CD4-positive, alpha-beta memory T cell (primary cell): ENCODE measurements at regions not wholly inside any gene's neighbourhood (a gene's known extent, or its start where the extent isn't known, plus 50 kb on each side); places are given as distances from the start of the nearest gene placed in this dataset.

Source experiments
- CTCF ChIA-PET: fragments of 350-600 bp; sonication (Branson Sonifier 250); formaldehyde crosslinking; loops from one replicate; lab custom pipeline; 2021; ENCODE audit warnings: inconsistent platforms; ENCODE audit not compliant: partially characterized antibody; lab: Charles Lee
- POLR2A ChIA-PET: fragments of 350-600 bp; sonication (Branson Sonifier 250); formaldehyde crosslinking; loops from one replicate; lab custom pipeline; 2021; ENCODE audit not compliant: partially characterized antibody; lab: Charles Lee
- DNase-seq, 5 donors: peaks; one replicate each; pipeline versions ENCODE4 v3.0.0 to v3.0.0-alpha.2; 2020 to 2022; ENCODE audit warnings: mixed read lengths in 1 of 5
- H3K27ac ChIP-seq: one replicate; pipeline ENCODE4 v1.7.0; 2013; ENCODE audit warnings: low read depth, low read length
- H3K27me3 ChIP-seq: 2 replicates; pipeline ENCODE4 v1.7.0; 2013; ENCODE audit warnings: mild to moderate bottlenecking, low read length, moderate library complexity; ENCODE audit not compliant: insufficient read depth
- H3K36me3 ChIP-seq: 2 replicates; pipeline ENCODE4 v1.7.0; 2013; ENCODE audit warnings: mild to moderate bottlenecking, low read length, moderate library complexity; ENCODE audit not compliant: insufficient read depth
- H3K4me1 ChIP-seq: 2 replicates; pipeline ENCODE4 v1.7.0; 2013; ENCODE audit warnings: mild to moderate bottlenecking, low read length, moderate library complexity; ENCODE audit not compliant: insufficient read depth
- H3K4me3 ChIP-seq, 2 donors: one replicate each; pipeline ENCODE4 v1.7.0; 2013; ENCODE audit warnings: low read length in 2 of 2, mild to moderate bottlenecking in 1 of 2
- H3K9me3 ChIP-seq, 2 donors: one replicate each; pipeline ENCODE4 v1.7.0; 2013; ENCODE audit warnings: low read length in 2 of 2, control low read depth in 1 of 2; ENCODE audit not compliant: control insufficient read depth in 1 of 2
- H3K27ac Mint-ChIP-seq, 7 donors: one replicate each; pipeline ENCODE4 v1.8.0; 2020 to 2021; ENCODE audit warnings: mixed read lengths in 7 of 7, mild to moderate bottlenecking in 6 of 7, inconsistent platforms in 3 of 7, moderate library complexity in 3 of 7
- H3K27me3 Mint-ChIP-seq, 2 donors: one replicate each; pipeline ENCODE4 v1.8.0; 2020 to 2021; ENCODE audit warnings: mixed read lengths in 2 of 2
- H3K36me3 Mint-ChIP-seq, 2 donors: one replicate each; pipeline ENCODE4 v1.8.0; 2020 to 2021; ENCODE audit warnings: mixed read lengths in 2 of 2, inconsistent platforms in 1 of 2, mild to moderate bottlenecking in 1 of 2
- H3K4me1 Mint-ChIP-seq, 4 donors: one replicate each; pipeline ENCODE4 v1.8.0; 2020 to 2021; ENCODE audit warnings: mixed read lengths in 4 of 4, mild to moderate bottlenecking in 1 of 4
- H3K4me3 Mint-ChIP-seq, 8 donors: one replicate each; pipeline ENCODE4 v1.8.0; 2020 to 2021; ENCODE audit warnings: mixed read lengths in 8 of 8, mild to moderate bottlenecking in 7 of 8, moderate library complexity in 6 of 8, inconsistent platforms in 3 of 8
- H3K9me3 Mint-ChIP-seq, 8 donors: one replicate each; pipeline ENCODE4 v1.8.0; 2020 to 2021; ENCODE audit warnings: mixed read lengths in 8 of 8, mild to moderate bottlenecking in 5 of 8, inconsistent platforms in 3 of 8, moderate library complexity in 1 of 8
- intact Hi-C: fragments of 100-400 bp; cut with micrococcal nuclease; formaldehyde crosslinking; loops from one replicate; pipeline ENCODE4 v1.15.1; 2023

- no peak overlapping the region for H3K4me3 ChIP-seq
Measured at GRCh38 chr10:6973899-6974298, 393.8 kb upstream of the PRKCQ start.

DNA sequence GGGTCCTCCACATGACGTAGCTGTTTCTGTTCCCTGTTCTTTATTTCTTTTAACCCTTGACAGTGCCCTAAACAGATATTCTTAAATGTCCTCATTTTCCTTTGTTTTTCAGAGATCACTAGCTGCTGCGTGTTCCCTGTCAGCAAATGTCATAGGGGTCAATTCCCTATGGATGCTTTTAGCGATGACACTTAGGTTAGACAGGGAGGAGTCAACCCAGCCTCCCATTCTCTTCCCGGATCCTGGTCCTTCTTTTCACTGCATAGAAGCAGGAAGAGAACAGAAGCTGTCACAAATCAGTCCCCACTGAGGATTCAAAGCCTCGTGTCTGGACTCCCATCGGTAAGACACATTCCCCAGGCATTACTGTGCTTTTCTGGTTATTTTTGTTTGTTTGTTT lies 392.1 kb upstream of the PRKCQ start:
- DNase-seq, result no peak
- CTCF ChIA-PET, result no interaction called here
- Mint-ChIP-seq H3K9me3 (peaks cover 0 to 3% (median 0%) of the 10 kb centered on the region in 8 donors), H3K4me1 (peaks cover 9 to 15% (median 10%) of the 10 kb centered on the region in 4 donors), H3K4me3 (no peak overlapping the region), H3K27me3 (no peaks in the 10 kb centered on the region), H3K27ac (no peak overlapping the region), H3K36me3 (no peaks in the 10 kb centered on the region)
- H3K4me1 ChIP-seq, result peaks cover 11% of the 10 kb centered on the region
- intact Hi-C loops, result no loop called here
- H3K9me3 ChIP-seq, result no peaks in the 10 kb centered on the region
- POLR2A ChIA-PET, result no interaction called here
- H3K27me3 ChIP-seq, result no peaks in the 10 kb centered on the region
- H3K36me3 ChIP-seq, result no peaks in the 10 kb centered on the region
- no peak overlapping the region for H3K4me3 ChIP-seq
- H3K27ac ChIP-seq, result no peak overlapping the region

More at GRCh38 chr10:6973899-6974298, 393.8 kb upstream of the PRKCQ start:
- Mint-ChIP-seq H3K9me3 (peaks cover 0 to 3% (median 0%) of the 10 kb centered on the region in 8 donors), H3K36me3 (no peaks in the 10 kb centered on the region), H3K4me3 (peak overlapping the region in 4 of 8 donors; percentile 35 to 60 (median 54)), H3K27me3 (peaks cover 0 to 2% of the 10 kb centered on the region in 2 donors), H3K27ac (peak overlapping the region in 4 of 7 donors; percentile 28 to 61 (median 52)), H3K4me1 (peaks cover 9 to 15% (median 10%) of the 10 kb centered on the region in 4 donors)
- peak; percentile 30 to 46 (median 32) for DNase-seq
- ChIA-PET POLR2A (no interaction called here), CTCF (no interaction called here)
- H3K4me1 ChIP-seq, result peaks cover 11% of the 10 kb centered on the region
- H3K36me3 ChIP-seq, result no peaks in the 10 kb centered on the region
- no peaks in the 10 kb centered on the region for H3K9me3 ChIP-seq
- no peak overlapping the region for H3K27ac ChIP-seq
- H3K27me3 ChIP-seq, result no peaks in the 10 kb centered on the region
- intact Hi-C loops, result no loop called here

DNA sequence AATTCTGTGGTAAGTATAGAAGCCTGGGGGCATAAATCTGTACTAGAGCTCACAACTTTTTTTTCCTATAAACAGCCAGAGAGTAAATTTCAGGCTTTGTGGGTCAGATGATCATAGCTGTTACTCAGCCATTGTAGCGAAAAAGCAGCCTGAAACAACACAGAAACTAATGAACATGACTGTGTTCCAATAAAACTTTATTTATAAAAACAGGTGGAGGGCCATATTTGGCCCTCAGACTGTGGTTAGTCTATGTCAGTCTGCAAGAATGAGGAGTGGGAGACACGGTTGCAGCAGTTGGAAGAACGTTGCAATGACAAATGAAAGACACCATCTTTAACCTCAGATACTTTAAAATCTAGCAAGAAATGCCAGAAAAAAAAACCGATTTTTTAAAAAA lies 389.6 kb upstream of the PRKCQ start:
- no peaks in the 10 kb centered on the region for H3K27me3 ChIP-seq
- H3K4me3 Mint-ChIP-seq, result no peak overlapping the region
- no peak overlapping the region for H3K27ac Mint-ChIP-seq
- no peaks in the 10 kb centered on the region for H3K36me3 Mint-ChIP-seq
- no peak for DNase-seq
- no peaks in the 10 kb centered on the region for H3K36me3 ChIP-seq
- POLR2A ChIA-PET, result no interaction called here
- intact Hi-C loops, result no loop called here
- no peaks in the 10 kb centered on the region for H3K9me3 ChIP-seq
- H3K4me3 ChIP-seq, result no peak overlapping the region
- H3K4me1 Mint-ChIP-seq, result peaks cover 8 to 11% (median 10%) of the 10 kb centered on the region in 4 donors
- H3K27me3 Mint-ChIP-seq, result peaks cover 0 to 1% of the 10 kb centered on the region in 2 donors
- no peak overlapping the region for H3K27ac ChIP-seq
- no peaks in the 10 kb centered on the region for H3K9me3 Mint-ChIP-seq
- CTCF ChIA-PET, result no interaction called here
- H3K4me1 ChIP-seq, result peaks cover 11% of the 10 kb centered on the region

DNA sequence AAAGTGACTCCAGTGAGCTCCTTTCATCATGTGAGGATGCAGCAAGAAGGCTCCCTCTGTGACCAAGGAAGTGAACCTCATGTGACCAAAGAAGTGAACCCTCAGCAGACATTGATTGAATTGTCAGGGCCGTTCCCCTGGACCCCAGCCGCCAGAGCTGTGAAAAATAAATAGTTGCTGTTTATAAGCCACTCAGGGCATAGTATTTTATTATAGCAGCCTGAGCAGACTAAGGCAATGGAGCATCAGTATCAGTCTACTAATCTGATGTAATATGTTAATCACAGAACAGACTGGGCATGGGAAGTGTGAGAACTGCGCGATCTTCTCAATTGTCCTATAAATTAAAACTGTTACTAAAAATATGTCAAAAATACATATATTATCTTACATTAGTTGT lies 384.5 kb upstream of the PRKCQ start:
- Histone ChIP-seq H3K9me3 (no peaks in the 10 kb centered on the region), H3K4me1 (no peaks in the 10 kb centered on the region), H3K36me3 (no peaks in the 10 kb centered on the region), H3K27me3 (no peaks in the 10 kb centered on the region), H3K4me3 (no peak overlapping the region), H3K27ac (no peak overlapping the region)
- Mint-ChIP-seq H3K36me3 (no peaks in the 10 kb centered on the region), H3K27me3 (peaks cover 3 to 8% of the 10 kb centered on the region in 2 donors), H3K9me3 (no peaks in the 10 kb centered on the region), H3K4me3 (no peak overlapping the region), H3K4me1 (no peaks in the 10 kb centered on the region), H3K27ac (no peak overlapping the region)
- ChIA-PET CTCF (no interaction called here), POLR2A (no interaction called here)
- intact Hi-C loops, result no loop called here
- DNase-seq, result no peak

DNA sequence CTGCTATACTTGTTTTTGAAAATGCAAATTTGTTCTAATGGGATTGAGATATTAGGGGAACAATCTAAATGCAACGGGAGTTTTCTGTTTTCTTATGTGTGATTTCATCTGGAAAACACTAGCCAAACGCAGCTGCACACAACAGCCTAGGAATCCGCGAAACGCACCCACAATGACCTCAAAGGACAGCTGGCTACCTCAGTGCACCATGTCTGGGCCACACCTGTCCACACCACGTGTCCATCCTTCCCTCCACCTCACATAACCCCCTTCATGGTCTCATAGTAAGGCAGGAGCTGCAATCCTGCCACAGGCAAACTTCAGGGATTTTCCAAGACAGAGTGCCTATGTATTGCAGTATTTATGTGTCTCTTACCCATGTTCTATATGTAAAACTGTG lies 382.5 kb upstream of the PRKCQ start:
- H3K4me3 ChIP-seq, result no peak overlapping the region
- H3K36me3 ChIP-seq, result no peaks in the 10 kb centered on the region
- ChIA-PET POLR2A (no interaction called here), CTCF (no interaction called here)
- Mint-ChIP-seq H3K36me3 (no peaks in the 10 kb centered on the region), H3K27ac (no peak overlapping the region), H3K27me3 (peaks cover 3 to 8% of the 10 kb centered on the region in 2 donors), H3K4me3 (no peak overlapping the region), H3K4me1 (peaks cover 8 to 16% (median 14%) of the 10 kb centered on the region in 4 donors), H3K9me3 (no peaks in the 10 kb centered on the region)
- H3K4me1 ChIP-seq, result peaks cover 15% of the 10 kb centered on the region
- H3K27ac ChIP-seq, result no peak overlapping the region
- no peak for DNase-seq
- no peaks in the 10 kb centered on the region for H3K9me3 ChIP-seq
- intact Hi-C loops, result no loop called here
- H3K27me3 ChIP-seq, result no peaks in the 10 kb centered on the region

DNA sequence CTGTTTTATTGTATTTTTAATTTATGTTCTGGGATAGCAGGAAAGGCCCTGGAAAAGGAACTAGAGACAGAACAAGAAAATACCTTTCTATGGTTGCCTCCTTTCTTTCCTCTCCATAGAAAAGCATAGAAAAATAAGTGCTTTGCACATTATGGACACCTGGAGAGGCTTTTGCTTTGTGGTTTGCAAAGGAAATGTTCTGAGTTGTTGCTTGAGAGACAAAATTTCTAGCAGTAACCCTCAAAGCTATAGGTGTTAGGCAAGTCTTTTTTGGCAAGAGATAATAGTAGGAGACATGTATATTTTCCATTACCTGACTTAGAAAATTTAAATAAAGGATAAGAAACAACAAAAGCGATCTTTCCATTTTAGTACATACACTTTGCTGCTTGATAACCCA lies 378.6 kb upstream of the PRKCQ start:
- Mint-ChIP-seq H3K4me3 (no peak overlapping the region), H3K9me3 (no peaks in the 10 kb centered on the region), H3K4me1 (peaks cover 8 to 16% (median 14%) of the 10 kb centered on the region in 4 donors), H3K27me3 (peaks cover 2 to 5% of the 10 kb centered on the region in 2 donors), H3K27ac (peak overlapping the region in 1 of 7 donors; percentile 73), H3K36me3 (no peaks in the 10 kb centered on the region)
- intact Hi-C loops, result no loop called here
- H3K4me3 ChIP-seq, result no peak overlapping the region
- no peaks in the 10 kb centered on the region for H3K9me3 ChIP-seq
- H3K27ac ChIP-seq, result no peak overlapping the region
- ChIA-PET POLR2A (no interaction called here), CTCF (interaction anchor here (1.0 kb wide), 1 partner anchor 38 kb away, joined by 3 read pairs; no protein-coding TSS in a partner anchor)
- H3K4me1 ChIP-seq, result peaks cover 15% of the 10 kb centered on the region
- no peaks in the 10 kb centered on the region for H3K36me3 ChIP-seq
- H3K27me3 ChIP-seq, result no peaks in the 10 kb centered on the region
- DNase-seq, result no peak

- intact Hi-C loops, result no loop called here
- ChIA-PET POLR2A (no interaction called here), CTCF (interaction anchor here (1.0 kb wide), 1 partner anchor 38 kb away, joined by 3 read pairs; no protein-coding TSS in a partner anchor)
- Histone ChIP-seq H3K4me1 (peaks cover 15% of the 10 kb centered on the region), H3K27ac (no peak overlapping the region), H3K27me3 (no peaks in the 10 kb centered on the region), H3K4me3 (no peak overlapping the region), H3K9me3 (no peaks in the 10 kb centered on the region), H3K36me3 (no peaks in the 10 kb centered on the region)
- Mint-ChIP-seq H3K9me3 (no peaks in the 10 kb centered on the region), H3K4me1 (peaks cover 8 to 16% (median 14%) of the 10 kb centered on the region in 4 donors), H3K27ac (peak overlapping the region in 2 of 7 donors; percentile 37 to 73), H3K27me3 (peaks cover 2 to 5% of the 10 kb centered on the region in 2 donors), H3K4me3 (peak overlapping the region in 1 of 8 donors; percentile 22), H3K36me3 (no peaks in the 10 kb centered on the region)
- no peak for DNase-seq
Measured at GRCh38 chr10:6958254-6958653, 378.2 kb upstream of the PRKCQ start.
